Mesendoderm (in vitro differentiated cells): ENCODE measurements at regions not wholly inside any gene's neighbourhood (a gene's known extent, or its start where the extent isn't known, plus 50 kb on each side); places are given as distances from the start of the nearest gene placed in this dataset.
A peak's percentile ranks its signal among the peaks of the same experiment; 100 is the strongest.

Source experiments
- DNase-seq: peaks from one replicate; pipeline ENCODE4 v3.0.0; 2013
- H2AK5ac ChIP-seq: 2 replicates; pipeline ENCODE4 v1.6.1; 2013; ENCODE audit warnings: low read length, inconsistent platforms
- H2BK120ac ChIP-seq: 2 replicates; pipeline ENCODE4 v1.6.1; 2013; ENCODE audit warnings: low read depth, mild to moderate bottlenecking, low read length, moderate library complexity, mixed read lengths
- H2BK15ac ChIP-seq: replicated peaks from 2 replicates; pipeline ENCODE4 v1.6.1; 2013; ENCODE audit warnings: low read depth, mild to moderate bottlenecking, moderate library complexity
- H2BK5ac ChIP-seq: 2 replicates; pipeline ENCODE4 v1.6.1; 2013; ENCODE audit warnings: low read length, inconsistent platforms
- H3K18ac ChIP-seq: 2 replicates; pipeline ENCODE4 v1.6.1; 2013; ENCODE audit warnings: mild to moderate bottlenecking, low read length, mixed read lengths
- H3K23ac ChIP-seq: one replicate; pipeline ENCODE4 v1.6.1; 2013; ENCODE audit warnings: low read length
- H3K27ac ChIP-seq: 2 replicates; pipeline ENCODE4 v1.5.1; 2013; ENCODE audit warnings: low read depth, mild to moderate bottlenecking, inconsistent platforms, low read length, moderate library complexity
- H3K27me3 ChIP-seq: 2 replicates; pipeline ENCODE4 v1.6.1; 2013; ENCODE audit warnings: low read length, control low read depth, mild to moderate bottlenecking, inconsistent platforms; ENCODE audit not compliant: insufficient read depth, poor library complexity
- H3K36me3 ChIP-seq: 2 replicates; pipeline ENCODE4 v1.6.1; 2013; ENCODE audit warnings: low read length, inconsistent platforms; ENCODE audit not compliant: control insufficient read depth, insufficient read depth
- H3K4ac ChIP-seq: one replicate; pipeline ENCODE4 v1.6.1; 2013; ENCODE audit warnings: low read depth, mild to moderate bottlenecking, low read length, moderate library complexity
- H3K4me1 ChIP-seq: 2 replicates; pipeline ENCODE4 v1.6.1; 2013; ENCODE audit warnings: low read depth, low read length, inconsistent platforms; ENCODE audit not compliant: control insufficient read depth
- H3K4me2 ChIP-seq: 2 replicates; pipeline ENCODE4 v1.6.1; 2013; ENCODE audit warnings: low read length
- H3K4me3 ChIP-seq: 2 replicates; pipeline ENCODE4 v1.5.1; 2013; ENCODE audit warnings: mild to moderate bottlenecking, low read length
- H3K56ac ChIP-seq: one replicate; pipeline ENCODE4 v1.6.1; 2013; ENCODE audit warnings: low read length
- H3K79me1 ChIP-seq: 2 replicates; pipeline ENCODE4 v1.6.1; 2013; ENCODE audit warnings: low read length, inconsistent platforms
- H3K79me2 ChIP-seq: 2 replicates; pipeline ENCODE4 v1.6.1; 2013; ENCODE audit warnings: mild to moderate bottlenecking, low read length; ENCODE audit not compliant: control insufficient read depth, insufficient read depth
- H3K9ac ChIP-seq: 2 replicates; pipeline ENCODE4 v1.6.1; 2013; ENCODE audit warnings: low read length, inconsistent platforms
- H4K5ac ChIP-seq: one replicate; pipeline ENCODE4 v1.6.1; 2013; ENCODE audit warnings: low read length
- H4K8ac ChIP-seq: one replicate; pipeline ENCODE4 v1.6.1; 2013; ENCODE audit warnings: low read depth, mild to moderate bottlenecking, control low read depth, low read length, moderate library complexity
- WGBS: extraction: QIAGEN DNeasy Blood & Tissue Kit; methylation state at CpG from one replicate; pipeline ENCODE4 v1.1.7; 2013; ENCODE audit warnings: low lambda C conversion rate, missing lambda C conversion rate; ENCODE audit not compliant: insufficient coverage; ENCODE audit errors: extremely low coverage; 5-methylcytosine and 5-hydroxymethylcytosine counted together

DNA sequence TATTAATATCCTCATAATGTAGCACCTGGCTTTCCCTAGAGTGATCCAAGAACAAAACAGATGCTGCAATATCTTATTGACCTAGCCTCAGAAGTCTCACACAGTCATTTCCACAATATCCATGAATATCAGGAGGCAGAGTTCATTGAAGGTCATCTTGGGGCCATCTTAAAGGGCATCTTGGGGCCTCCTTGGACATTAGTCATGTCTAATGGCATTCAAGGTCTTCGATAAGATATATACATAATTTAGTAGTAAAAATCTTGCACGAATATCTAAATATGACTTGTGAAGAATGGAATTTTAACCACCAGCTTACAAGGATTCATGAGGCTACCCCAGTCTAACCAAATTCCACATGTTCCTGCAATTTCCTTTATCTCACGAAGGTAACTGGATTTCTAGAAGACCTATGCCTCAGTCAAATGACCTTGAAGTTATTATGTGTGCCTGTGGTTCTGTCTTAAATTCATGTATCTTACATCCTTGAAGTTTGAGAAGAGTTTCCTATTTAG, 163.6 kb upstream of the SPEF2 start:
- no peak overlapping the region for H2AK5ac ChIP-seq
- no peak overlapping the region for H3K18ac ChIP-seq
- no peaks in the 10 kb centered on the region for H3K27me3 ChIP-seq
- H2BK120ac ChIP-seq: no peak overlapping the region
- no peak overlapping the region for H3K4ac ChIP-seq
- no peaks in the 10 kb centered on the region for H3K36me3 ChIP-seq
- no peak overlapping the region for H4K8ac ChIP-seq
- H2BK15ac ChIP-seq: no peak overlapping the region
- H3K56ac ChIP-seq: no peak overlapping the region
- H3K4me2 ChIP-seq: no peak overlapping the region
- no peaks in the 10 kb centered on the region for H3K79me2 ChIP-seq
- DNase-seq: no peak
- no peak overlapping the region for H3K4me3 ChIP-seq
- no peak overlapping the region for H3K9ac ChIP-seq
- H3K27ac ChIP-seq: no peak overlapping the region
- no peaks in the 10 kb centered on the region for H3K79me1 ChIP-seq
- H4K5ac ChIP-seq: no peak overlapping the region
- no CpG with 5 or more reads among the region's 3 CpGs for WGBS
- H3K23ac ChIP-seq: no peak overlapping the region
- no peak overlapping the region for H2BK5ac ChIP-seq
- H3K4me1 ChIP-seq: no peaks in the 10 kb centered on the region

DNA sequence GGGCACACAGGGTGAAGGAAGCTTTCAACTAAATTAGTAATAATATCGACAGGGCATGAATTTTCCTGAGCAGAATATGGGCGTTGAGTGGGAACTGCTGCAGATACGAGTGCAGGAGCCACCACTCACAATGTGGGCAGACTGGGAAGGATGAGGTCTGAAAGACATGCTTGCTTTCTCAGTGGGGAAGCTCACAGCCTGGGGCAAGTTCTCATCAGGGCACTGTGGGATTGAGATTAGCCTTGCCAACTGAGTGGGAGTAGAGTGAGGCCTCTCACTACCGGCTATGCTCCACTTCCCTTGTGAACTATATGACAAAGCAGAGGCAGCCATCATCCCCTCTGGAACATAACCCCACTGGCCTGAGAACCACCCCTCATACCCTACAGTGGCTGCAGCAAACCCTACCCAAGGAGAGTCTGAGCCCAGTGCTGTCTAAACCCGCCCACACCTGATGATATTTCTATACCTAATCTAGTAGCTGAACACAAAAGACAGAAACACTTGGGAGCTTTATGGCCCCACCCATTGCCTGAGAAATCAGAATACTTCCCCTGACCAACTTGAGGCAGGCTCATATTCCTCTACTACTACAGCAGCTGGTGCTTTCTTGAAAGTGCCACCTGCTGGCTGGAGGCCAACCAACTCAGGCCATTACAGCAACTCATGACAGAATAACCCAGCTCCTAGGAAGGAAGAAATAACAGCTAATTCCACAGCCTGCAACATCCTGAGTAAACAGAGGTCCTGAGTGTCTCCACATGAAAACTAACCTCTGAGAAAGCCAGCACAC, 173.7 kb upstream of the SPEF2 start:
- Histone ChIP-seq H3K4me1 (no peaks in the 10 kb centered on the region), H2BK120ac (no peak overlapping the region), H4K8ac (no peak overlapping the region), H2AK5ac (no peak overlapping the region), H3K18ac (no peak overlapping the region), H3K56ac (no peak overlapping the region), H3K4me3 (no peak overlapping the region), H3K4ac (peak overlapping the region; percentile 50), H3K23ac (no peak overlapping the region), H3K79me2 (no peaks in the 10 kb centered on the region), H3K79me1 (no peaks in the 10 kb centered on the region), H4K5ac (no peak overlapping the region), H3K9ac (no peak overlapping the region), H3K36me3 (no peaks in the 10 kb centered on the region), H2BK5ac (no peak overlapping the region), H3K27me3 (no peaks in the 10 kb centered on the region), H3K27ac (no peak overlapping the region), H3K4me2 (no peak overlapping the region), H2BK15ac (no peak overlapping the region)
- WGBS: no CpG with 5 or more reads among the region's 5 CpGs
- peak; percentile 18 for DNase-seq

DNA sequence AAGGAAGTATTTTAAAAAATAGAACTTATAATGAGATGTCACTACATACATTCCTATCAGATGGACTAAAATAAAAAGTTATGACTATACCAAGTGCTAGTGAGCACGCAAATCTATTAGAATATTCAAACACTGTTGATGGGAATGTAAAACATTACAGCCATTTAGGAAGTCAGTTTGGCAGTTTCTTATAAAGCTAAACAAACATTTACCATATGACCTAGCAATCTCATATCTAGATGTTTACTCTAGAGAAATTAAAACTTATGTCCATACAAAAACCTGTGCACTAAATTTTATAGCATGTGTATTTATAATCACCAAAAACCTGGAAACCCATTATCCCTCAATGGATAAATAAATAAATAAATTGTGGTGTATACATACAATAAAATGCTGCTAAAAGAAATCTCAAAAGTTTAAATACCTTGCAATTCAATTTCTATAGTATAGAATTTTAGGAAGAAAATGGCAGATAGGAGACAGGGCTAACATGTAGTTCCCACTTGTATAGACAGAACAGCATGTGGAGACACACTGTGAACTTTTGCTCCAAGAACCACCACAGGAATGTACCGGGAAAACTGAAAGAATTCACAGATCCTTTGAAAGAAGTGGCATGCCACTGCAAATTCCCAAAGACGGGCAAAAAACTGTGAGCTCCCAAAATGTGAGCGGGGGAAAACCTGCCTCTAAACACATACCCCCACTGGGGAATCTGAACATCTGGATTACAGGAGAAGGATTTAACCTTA, 174.6 kb upstream of the SPEF2 start:
- H3K4ac ChIP-seq: no peak overlapping the region
- peak; percentile 46 for DNase-seq
- H3K79me2 ChIP-seq: no peaks in the 10 kb centered on the region
- H2AK5ac ChIP-seq: no peak overlapping the region
- no peak overlapping the region for H3K23ac ChIP-seq
- H3K79me1 ChIP-seq: no peaks in the 10 kb centered on the region
- H4K5ac ChIP-seq: no peak overlapping the region
- no peaks in the 10 kb centered on the region for H3K36me3 ChIP-seq
- no peak overlapping the region for H3K4me2 ChIP-seq
- no peak overlapping the region for H3K4me3 ChIP-seq
- no peak overlapping the region for H2BK5ac ChIP-seq
- no peak overlapping the region for H3K9ac ChIP-seq
- no peak overlapping the region for H2BK120ac ChIP-seq
- H3K27me3 ChIP-seq: no peaks in the 10 kb centered on the region
- no peak overlapping the region for H3K56ac ChIP-seq
- no peak overlapping the region for H4K8ac ChIP-seq
- no CpG with 5 or more reads among the region's 4 CpGs for WGBS
- no peak overlapping the region for H3K18ac ChIP-seq
- no peaks in the 10 kb centered on the region for H3K4me1 ChIP-seq
- no peak overlapping the region for H3K27ac ChIP-seq
- no peak overlapping the region for H2BK15ac ChIP-seq

DNA sequence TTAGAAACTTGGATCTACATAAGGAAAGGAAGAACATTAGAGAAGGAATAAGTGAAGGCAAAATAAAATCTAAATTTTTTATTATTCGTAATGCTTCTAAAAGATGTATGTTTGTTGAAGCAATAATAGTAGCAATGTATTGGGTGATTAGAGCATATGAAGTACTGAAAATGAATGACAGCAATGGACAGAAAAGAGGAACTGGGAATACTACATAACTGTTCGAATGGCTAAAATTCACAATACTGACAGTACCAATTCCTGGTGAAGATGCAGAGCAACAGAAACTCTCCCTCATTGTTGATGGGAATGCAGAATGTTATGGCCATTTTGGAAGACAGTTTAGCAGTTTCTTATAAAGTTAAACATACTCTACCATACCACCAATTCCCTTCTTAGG, 177.3 kb upstream of the SPEF2 start:
- no CpG with 5 or more reads among the region's 2 CpGs for WGBS

DNA sequence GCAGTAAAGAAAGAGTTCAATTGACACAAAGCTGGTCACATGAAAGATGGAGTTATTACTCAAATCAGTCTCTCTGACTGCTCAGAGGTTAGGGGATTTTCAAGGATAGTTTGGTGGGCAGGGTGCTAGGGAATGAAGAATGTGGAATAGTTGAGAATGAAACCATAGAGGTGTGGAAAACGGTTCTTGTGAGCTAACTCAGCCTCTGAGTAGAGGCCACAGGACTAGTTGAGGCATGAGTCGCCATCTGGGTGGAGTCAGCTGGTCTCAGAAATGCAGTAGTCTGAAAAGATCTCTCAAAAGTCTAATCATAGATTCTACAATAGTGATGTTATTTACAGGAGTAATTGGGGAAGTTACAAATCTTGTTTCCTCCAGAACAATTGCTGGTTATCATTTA, 178.9 kb upstream of the SPEF2 start:
- DNase-seq: no peak
- Histone ChIP-seq H3K18ac (no peak overlapping the region), H3K4ac (no peak overlapping the region), H2BK5ac (no peak overlapping the region), H3K4me2 (no peak overlapping the region), H3K4me1 (no peaks in the 10 kb centered on the region), H3K79me1 (no peaks in the 10 kb centered on the region), H3K27me3 (no peaks in the 10 kb centered on the region), H3K23ac (no peak overlapping the region), H4K5ac (no peak overlapping the region), H2BK15ac (no peak overlapping the region), H3K79me2 (no peaks in the 10 kb centered on the region), H4K8ac (no peak overlapping the region), H3K9ac (no peak overlapping the region), H3K4me3 (no peak overlapping the region), H3K36me3 (no peaks in the 10 kb centered on the region), H3K27ac (no peak overlapping the region), H2AK5ac (no peak overlapping the region), H2BK120ac (no peak overlapping the region), H3K56ac (no peak overlapping the region)
- WGBS: no CpG with 5 or more reads among the region's 2 CpGs

More for the DNA sequence above, 177.3 kb upstream of the SPEF2 start:
- Histone ChIP-seq H2BK120ac (no peak overlapping the region), H2AK5ac (no peak overlapping the region), H2BK15ac (no peak overlapping the region), H3K4ac (no peak overlapping the region), H4K5ac (no peak overlapping the region), H3K27ac (no peak overlapping the region), H3K23ac (no peak overlapping the region), H3K4me1 (no peaks in the 10 kb centered on the region), H3K36me3 (no peaks in the 10 kb centered on the region), H3K4me3 (no peak overlapping the region), H2BK5ac (no peak overlapping the region), H3K27me3 (no peaks in the 10 kb centered on the region), H3K79me2 (no peaks in the 10 kb centered on the region), H3K9ac (no peak overlapping the region), H4K8ac (no peak overlapping the region), H3K4me2 (no peak overlapping the region), H3K56ac (no peak overlapping the region), H3K18ac (no peak overlapping the region), H3K79me1 (no peaks in the 10 kb centered on the region)
- no peak for DNase-seq
